Peyer's patch (tissue), 4 donors: ENCODE measurements at regions not wholly inside any gene's neighbourhood (a gene's known extent, or its start where the extent isn't known, plus 50 kb on each side); places are given as distances from the start of the nearest gene placed in this dataset.

Experiments
- DNase-seq, 3 donors: peaks; one replicate each; pipeline ENCODE4 v3.0.0-alpha.2; 2017 to 2019
- H3K27ac ChIP-seq, 4 donors: fragments of 200-600 bp; sonication (generic); one replicate each; pipeline ENCODE4 v1.5.1; 2016 to 2019
- H3K27me3 ChIP-seq, 2 donors: fragments of 200-600 bp; sonication (generic); one replicate each; pipeline ENCODE4 v1.5.1; 2019
- H3K36me3 ChIP-seq, 3 donors: fragments of 200-600 bp; sonication (generic); one replicate each; pipeline ENCODE4 v1.5.1; 2016 to 2019
- H3K4me1 ChIP-seq, 4 donors: fragments of 200-600 bp; sonication (generic); one replicate each; pipeline ENCODE4 v1.5.1; 2016 to 2019
- H3K4me3 ChIP-seq, 4 donors: fragments of 200-600 bp; sonication (generic); 1 replicate in 3 of 4; 2 replicates in 1 of 4; pipeline ENCODE4 v1.5.1; 2016 to 2019; ENCODE audit warnings: mild to moderate bottlenecking in 1 of 4
- H3K9me3 ChIP-seq, 4 donors: fragments of 200-600 bp; sonication (generic); one replicate each; pipeline ENCODE4 v1.5.1; 2016 to 2019; ENCODE audit warnings: mild to moderate bottlenecking in 1 of 4
- POLR2A ChIP-seq, 2 donors: fragments of 450-650 bp; IDR thresholded peaks; one replicate each; pipeline ENCODE4 v1.5.1; 2017; ENCODE audit warnings: antibody characterized with exemption in 2 of 2, mild to moderate bottlenecking in 2 of 2, moderate library complexity in 2 of 2
- TF ChIP-seq, protein P1 (sequence below), 6 experiments: fragments of 450-650 bp in 4 of 6; fragments of 200-600 bp in 2 of 6; sonication (generic) in 1 of 6; IDR thresholded peaks; one replicate each; pipeline ENCODE4 v1.5.1; 2017 to 2019; ENCODE audit warnings: antibody characterized with exemption in 6 of 6, mild to moderate bottlenecking in 3 of 6, moderate library complexity in 1 of 6

DNA sequence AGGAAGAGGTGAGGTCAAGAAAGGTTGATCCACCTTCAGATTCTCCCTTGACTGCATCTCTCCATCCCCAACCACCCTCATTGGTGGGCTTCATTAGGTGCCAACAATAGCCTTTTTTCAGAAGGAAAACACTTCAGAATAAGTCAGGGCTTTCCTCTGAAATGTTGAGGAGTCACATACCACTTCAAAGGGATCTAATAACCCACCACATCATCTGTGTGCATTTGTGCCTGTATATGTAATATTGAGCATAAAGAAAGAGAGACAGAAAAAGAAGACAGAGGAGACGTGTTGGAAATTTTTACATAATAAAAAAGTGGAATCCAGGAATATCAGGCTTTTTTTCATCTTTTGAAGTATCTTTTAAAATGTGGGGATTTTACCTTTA lies 209.1 kb upstream of the SLC7A11 start:
- H3K4me3 ChIP-seq, result no peak overlapping the region
- no peaks in the 10 kb centered on the region for H3K4me1 ChIP-seq
- no peaks in the 10 kb centered on the region for H3K9me3 ChIP-seq
- no peak for TF ChIP-seq POLR2A (IDR thresholded peaks at IDR 0.05)
- TF ChIP-seq, protein P1, sequence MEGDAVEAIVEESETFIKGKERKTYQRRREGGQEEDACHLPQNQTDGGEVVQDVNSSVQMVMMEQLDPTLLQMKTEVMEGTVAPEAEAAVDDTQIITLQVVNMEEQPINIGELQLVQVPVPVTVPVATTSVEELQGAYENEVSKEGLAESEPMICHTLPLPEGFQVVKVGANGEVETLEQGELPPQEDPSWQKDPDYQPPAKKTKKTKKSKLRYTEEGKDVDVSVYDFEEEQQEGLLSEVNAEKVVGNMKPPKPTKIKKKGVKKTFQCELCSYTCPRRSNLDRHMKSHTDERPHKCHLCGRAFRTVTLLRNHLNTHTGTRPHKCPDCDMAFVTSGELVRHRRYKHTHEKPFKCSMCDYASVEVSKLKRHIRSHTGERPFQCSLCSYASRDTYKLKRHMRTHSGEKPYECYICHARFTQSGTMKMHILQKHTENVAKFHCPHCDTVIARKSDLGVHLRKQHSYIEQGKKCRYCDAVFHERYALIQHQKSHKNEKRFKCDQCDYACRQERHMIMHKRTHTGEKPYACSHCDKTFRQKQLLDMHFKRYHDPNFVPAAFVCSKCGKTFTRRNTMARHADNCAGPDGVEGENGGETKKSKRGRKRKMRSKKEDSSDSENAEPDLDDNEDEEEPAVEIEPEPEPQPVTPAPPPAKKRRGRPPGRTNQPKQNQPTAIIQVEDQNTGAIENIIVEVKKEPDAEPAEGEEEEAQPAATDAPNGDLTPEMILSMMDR (IDR thresholded peaks at IDR 0.05), result no peak
- no peak overlapping the region for H3K27ac ChIP-seq
- H3K36me3 ChIP-seq, result no peaks in the 10 kb centered on the region
- no peaks in the 10 kb centered on the region for H3K27me3 ChIP-seq
- DNase-seq, result no peak

DNA sequence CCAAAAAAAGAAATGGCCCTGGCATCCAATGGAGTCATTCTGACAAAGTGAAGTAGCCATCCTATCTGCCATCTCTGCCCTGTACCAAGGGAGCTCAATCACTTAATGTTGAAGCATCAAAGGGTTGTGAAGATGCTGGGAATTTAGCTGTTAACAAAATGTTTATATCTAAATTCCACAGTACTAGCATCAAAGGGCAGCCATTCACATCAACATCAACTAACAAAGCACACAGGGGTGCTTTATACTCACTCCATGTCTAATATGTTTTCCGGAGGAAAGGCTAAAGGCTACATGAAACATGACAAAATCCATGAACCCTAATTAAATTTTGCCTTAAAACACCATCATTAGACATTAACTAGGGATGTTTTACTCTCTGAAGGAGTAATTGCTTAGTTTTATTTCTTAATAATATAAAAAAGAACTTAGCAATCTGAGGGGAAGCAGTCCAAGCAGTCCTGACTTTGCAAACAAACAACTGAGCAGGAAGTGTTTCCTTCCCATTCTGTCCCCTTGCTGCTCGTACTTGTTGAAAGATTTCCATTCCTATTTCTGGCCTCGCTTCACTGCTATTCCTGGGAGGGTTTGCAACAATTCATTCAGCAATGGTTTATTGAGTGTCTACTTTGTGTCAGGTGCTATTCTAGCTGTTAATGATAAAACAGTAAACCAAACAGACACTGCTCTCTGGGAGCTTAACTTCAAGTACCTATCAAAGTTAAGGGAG lies 208.6 kb upstream of the SLC7A11 start:
- no peak for DNase-seq
- H3K36me3 ChIP-seq, result no peaks in the 10 kb centered on the region

DNA sequence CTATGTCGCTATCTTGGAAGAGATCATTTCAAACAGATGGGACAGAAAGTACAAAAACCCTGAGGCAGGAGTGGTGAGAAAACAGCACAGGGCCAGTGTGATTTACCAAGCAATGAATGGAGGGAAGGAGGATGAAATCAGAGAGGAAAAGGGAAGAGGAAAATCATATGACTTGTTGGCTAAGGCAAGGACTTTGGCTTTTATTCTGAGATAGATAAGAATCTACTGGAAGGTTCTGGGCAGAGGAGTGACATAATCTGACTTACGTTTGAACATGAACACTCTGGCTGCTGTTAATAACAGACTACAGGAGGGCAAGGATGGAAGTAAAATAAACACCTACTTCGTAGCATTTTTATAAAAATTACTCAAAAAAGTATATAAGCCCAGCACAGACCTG lies 207.8 kb upstream of the SLC7A11 start:
- TF ChIP-seq, protein P1 (IDR thresholded peaks at IDR 0.05), result no peak
- no peak for TF ChIP-seq POLR2A (IDR thresholded peaks at IDR 0.05)
- DNase-seq, result no peak
- no peak overlapping the region for H3K27ac ChIP-seq
- H3K4me3 ChIP-seq, result no peak overlapping the region
- H3K36me3 ChIP-seq, result no peaks in the 10 kb centered on the region
- no peaks in the 10 kb centered on the region for H3K9me3 ChIP-seq
- no peaks in the 10 kb centered on the region for H3K4me1 ChIP-seq
- no peaks in the 10 kb centered on the region for H3K27me3 ChIP-seq

More for the DNA sequence above, 208.6 kb upstream of the SLC7A11 start:
- Histone ChIP-seq H3K27ac (no peak overlapping the region), H3K9me3 (no peaks in the 10 kb centered on the region), H3K27me3 (no peaks in the 10 kb centered on the region), H3K4me3 (no peak overlapping the region), H3K4me1 (no peaks in the 10 kb centered on the region)
- TF ChIP-seq, protein P1 (IDR thresholded peaks at IDR 0.05), result no peak
- no peak for TF ChIP-seq POLR2A (IDR thresholded peaks at IDR 0.05)

DNA sequence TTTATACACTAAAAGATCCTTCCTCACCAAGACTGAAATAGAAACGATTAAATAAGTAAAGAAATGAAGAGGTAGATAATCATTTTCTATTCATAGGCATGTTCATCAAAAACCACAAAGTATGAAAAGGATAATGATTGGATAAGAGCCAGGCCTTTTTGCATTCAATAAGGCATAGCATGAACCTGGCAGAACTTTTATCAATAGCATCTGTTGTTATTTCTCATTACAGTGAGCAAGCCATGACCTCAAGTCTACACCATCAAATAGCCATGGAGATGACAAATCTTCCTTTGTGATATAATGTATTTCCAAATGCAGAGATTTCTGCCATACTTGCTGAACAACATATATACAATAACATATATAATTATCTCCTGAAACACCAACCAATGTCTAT lies 206.0 kb upstream of the SLC7A11 start:
- no peak for DNase-seq
- TF ChIP-seq, protein P1 (IDR thresholded peaks at IDR 0.05), result no peak
- no peak for TF ChIP-seq POLR2A (IDR thresholded peaks at IDR 0.05)
- no peak overlapping the region for H3K27ac ChIP-seq
- H3K9me3 ChIP-seq, result no peaks in the 10 kb centered on the region
- H3K36me3 ChIP-seq, result no peaks in the 10 kb centered on the region
- no peaks in the 10 kb centered on the region for H3K4me1 ChIP-seq
- no peaks in the 10 kb centered on the region for H3K27me3 ChIP-seq
- H3K4me3 ChIP-seq, result no peak overlapping the region

DNA sequence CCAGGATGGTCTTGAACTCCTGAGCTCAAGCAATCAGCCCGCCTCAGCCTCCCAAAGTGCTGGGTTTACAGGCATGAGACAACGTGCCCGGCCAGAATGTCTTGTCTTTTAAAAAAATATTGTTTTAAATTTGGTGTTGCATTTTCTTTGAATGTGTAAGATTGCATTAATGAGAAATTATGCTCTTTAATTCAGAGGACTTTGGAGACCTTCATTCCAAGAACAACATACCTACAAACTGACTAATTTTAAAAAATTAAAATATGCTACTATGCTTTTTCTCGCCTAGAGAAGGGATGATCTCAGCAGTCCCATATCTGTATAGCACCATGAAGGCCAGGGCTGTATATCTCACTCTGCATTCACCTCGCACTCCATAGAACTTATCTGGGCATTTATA lies 204.3 kb upstream of the SLC7A11 start:
- TF ChIP-seq, protein P1 (IDR thresholded peaks at IDR 0.05), result no peak
- no peak for TF ChIP-seq POLR2A (IDR thresholded peaks at IDR 0.05)
- Histone ChIP-seq H3K4me1 (no peaks in the 10 kb centered on the region), H3K36me3 (no peaks in the 10 kb centered on the region), H3K4me3 (no peak overlapping the region), H3K27me3 (no peaks in the 10 kb centered on the region), H3K27ac (no peak overlapping the region), H3K9me3 (no peaks in the 10 kb centered on the region)
- no peak for DNase-seq

DNA sequence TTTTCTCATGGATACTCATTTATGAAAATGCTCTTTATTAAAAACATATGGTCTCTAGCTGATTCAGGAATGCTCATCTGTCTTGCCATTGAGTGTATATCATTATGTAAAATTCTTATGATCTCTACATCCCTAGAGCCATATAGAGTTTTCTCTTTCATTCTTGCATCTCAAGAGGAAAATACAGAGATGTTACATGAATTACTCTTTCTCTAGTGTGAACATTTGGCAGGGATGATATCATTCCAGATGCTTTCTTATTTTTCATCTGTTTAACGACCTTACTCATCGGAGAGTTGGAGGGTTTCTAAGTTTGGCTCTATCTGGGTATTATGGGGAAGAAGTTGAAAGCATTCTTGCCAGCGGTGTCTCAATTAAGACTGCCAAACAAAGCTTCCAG lies 202.9 kb upstream of the SLC7A11 start:
- H3K4me1 ChIP-seq, result no peaks in the 10 kb centered on the region
- DNase-seq, result no peak
- H3K36me3 ChIP-seq, result no peaks in the 10 kb centered on the region
- H3K27ac ChIP-seq, result no peak overlapping the region
- no peak overlapping the region for H3K4me3 ChIP-seq
- H3K27me3 ChIP-seq, result no peaks in the 10 kb centered on the region
- no peaks in the 10 kb centered on the region for H3K9me3 ChIP-seq
- TF ChIP-seq POLR2A (IDR thresholded peaks at IDR 0.05), result no peak
- TF ChIP-seq, protein P1 (IDR thresholded peaks at IDR 0.05), result no peak
